Smooth muscle cell (in vitro differentiated cells): ENCODE measurements at regions not wholly inside any gene's neighbourhood (a gene's known extent, or its start where the extent isn't known, plus 50 kb on each side); places are given as distances from the start of the nearest gene placed in this dataset.
A peak's percentile ranks its signal among the peaks of the same experiment; 100 is the strongest.

Source experiments
- DNase-seq: peaks from one replicate; lab custom pipeline; 2025; ENCODE audit not compliant: unreplicated experiment; lab: John Stamatoyannopoulos, UW
- H2AFZ ChIP-seq: fragments of 200-600 bp; sonication (generic); 2 replicates; pipeline ENCODE4 v1.6.0; 2016; ENCODE audit warnings: antibody characterized with exemption, low read depth, mild to moderate bottlenecking
- H3F3A ChIP-seq: fragments of 200-600 bp; sonication (generic); 2 replicates; pipeline ENCODE4 v1.6.0; 2017; ENCODE audit warnings: antibody characterized with exemption, low read depth
- H3K27ac ChIP-seq: fragments of 200-600 bp; sonication (generic); 2 replicates; pipeline ENCODE4 v1.5.1; 2016; ENCODE audit warnings: low read depth, mild to moderate bottlenecking
- H3K27me3 ChIP-seq: fragments of 200-600 bp; sonication (generic); 2 replicates; pipeline ENCODE4 v1.6.1; 2016; ENCODE audit warnings: low read depth, mild to moderate bottlenecking
- H3K36me3 ChIP-seq: fragments of 200-600 bp; sonication (generic); 2 replicates; pipeline ENCODE4 v1.5.1; 2016; ENCODE audit warnings: low read depth
- H3K4me1 ChIP-seq: fragments of 200-600 bp; sonication (generic); 2 replicates; pipeline ENCODE4 v1.5.1; 2016; ENCODE audit warnings: low read depth
- H3K4me2 ChIP-seq: fragments of 200-600 bp; sonication (generic); 2 replicates; pipeline ENCODE4 v1.6.0; 2016; ENCODE audit warnings: mild to moderate bottlenecking
- H3K4me3 ChIP-seq: fragments of 200-600 bp; sonication (generic); 2 replicates; pipeline ENCODE4 v1.5.1; 2016; ENCODE audit warnings: mild to moderate bottlenecking
- H3K79me2 ChIP-seq: fragments of 200-600 bp; sonication (generic); 2 replicates; pipeline ENCODE4 v1.6.0; 2016; ENCODE audit warnings: low read depth, mild to moderate bottlenecking
- H3K9ac ChIP-seq: fragments of 200-600 bp; sonication (generic); 2 replicates; pipeline ENCODE4 v1.6.0; 2016; ENCODE audit warnings: low read depth
- H3K9me3 ChIP-seq: fragments of 200-600 bp; sonication (generic); replicated peaks from 2 replicates; pipeline ENCODE4 v1.5.1; 2016; ENCODE audit warnings: low read depth
- H4K20me1 ChIP-seq: fragments of 200-600 bp; sonication (generic); 2 replicates; pipeline ENCODE4 v1.6.0; 2016; ENCODE audit warnings: low read depth
- WGBS: methylation state at CpG from one replicate; pipeline ENCODE4 v1.1.7; 2016; ENCODE audit warnings: low lambda C conversion rate; 5-methylcytosine and 5-hydroxymethylcytosine counted together
- TF ChIP-seq, protein P1 (sequence below): fragments of 200-600 bp; sonication (generic); IDR thresholded peaks from 2 replicates; pipeline ENCODE4 v1.5.1; 2017; ENCODE audit warnings: borderline replicate concordance, mild to moderate bottlenecking, antibody characterized with exemption; ENCODE audit not compliant: insufficient read depth, poor library complexity, severe bottlenecking

DNA sequence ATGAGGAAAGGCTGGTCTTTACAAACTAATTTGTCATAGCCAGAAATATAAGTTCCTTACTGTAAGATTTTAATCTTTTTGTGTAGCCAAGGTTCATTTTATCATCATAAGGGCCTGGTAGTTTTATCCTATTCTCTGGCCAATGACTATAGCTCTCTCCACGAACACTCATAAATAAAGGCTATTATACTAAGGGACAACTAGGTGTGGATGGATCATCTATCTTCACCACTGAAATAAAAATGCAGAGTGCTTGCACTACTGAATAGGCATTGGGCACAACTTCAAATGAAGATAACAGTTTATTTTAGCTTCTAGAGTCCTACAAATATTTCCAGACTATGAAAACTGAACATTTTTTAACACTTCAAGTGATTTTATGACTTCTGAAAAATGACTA lies 698.6 kb downstream of the NOVA1 start:
- no peak overlapping the region for H2AFZ ChIP-seq
- WGBS, result 93% methylated on average over 1 of the region's 1 CpG

DNA sequence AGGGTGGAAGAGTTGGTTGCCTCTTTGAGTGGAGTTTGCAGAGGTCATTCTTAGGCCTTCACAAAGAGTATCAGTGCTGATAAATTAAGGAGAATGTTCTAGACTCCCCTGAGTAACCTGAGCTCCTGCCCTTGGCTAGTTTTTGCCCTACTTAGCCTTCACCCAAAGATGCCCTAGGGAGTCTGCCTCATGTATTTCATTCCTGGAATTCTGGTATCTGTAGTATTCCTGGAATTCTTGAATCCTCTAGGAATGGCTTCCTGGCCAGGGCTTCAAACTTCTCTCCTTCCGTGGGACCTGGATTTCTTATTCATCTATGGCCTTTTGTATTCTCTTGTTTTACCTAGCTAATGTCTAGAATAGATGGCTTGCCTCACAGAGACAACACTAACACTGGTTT lies 701.1 kb downstream of the NOVA1 start:
- Histone ChIP-seq H3K9ac (no peak overlapping the region), H3F3A (no peaks in the 10 kb centered on the region), H3K9me3 (no peaks in the 10 kb centered on the region), H3K4me3 (no peak overlapping the region), H3K79me2 (no peaks in the 10 kb centered on the region), H2AFZ (no peak overlapping the region), H3K36me3 (no peaks in the 10 kb centered on the region), H3K27ac (no peak overlapping the region), H3K27me3 (no peaks in the 10 kb centered on the region), H3K4me1 (no peaks in the 10 kb centered on the region), H4K20me1 (no peaks in the 10 kb centered on the region), H3K4me2 (no peak overlapping the region)
- TF ChIP-seq, protein P1, sequence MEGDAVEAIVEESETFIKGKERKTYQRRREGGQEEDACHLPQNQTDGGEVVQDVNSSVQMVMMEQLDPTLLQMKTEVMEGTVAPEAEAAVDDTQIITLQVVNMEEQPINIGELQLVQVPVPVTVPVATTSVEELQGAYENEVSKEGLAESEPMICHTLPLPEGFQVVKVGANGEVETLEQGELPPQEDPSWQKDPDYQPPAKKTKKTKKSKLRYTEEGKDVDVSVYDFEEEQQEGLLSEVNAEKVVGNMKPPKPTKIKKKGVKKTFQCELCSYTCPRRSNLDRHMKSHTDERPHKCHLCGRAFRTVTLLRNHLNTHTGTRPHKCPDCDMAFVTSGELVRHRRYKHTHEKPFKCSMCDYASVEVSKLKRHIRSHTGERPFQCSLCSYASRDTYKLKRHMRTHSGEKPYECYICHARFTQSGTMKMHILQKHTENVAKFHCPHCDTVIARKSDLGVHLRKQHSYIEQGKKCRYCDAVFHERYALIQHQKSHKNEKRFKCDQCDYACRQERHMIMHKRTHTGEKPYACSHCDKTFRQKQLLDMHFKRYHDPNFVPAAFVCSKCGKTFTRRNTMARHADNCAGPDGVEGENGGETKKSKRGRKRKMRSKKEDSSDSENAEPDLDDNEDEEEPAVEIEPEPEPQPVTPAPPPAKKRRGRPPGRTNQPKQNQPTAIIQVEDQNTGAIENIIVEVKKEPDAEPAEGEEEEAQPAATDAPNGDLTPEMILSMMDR, result no peak
- DNase-seq, result no peak
- WGBS, result 12% methylated on average over 1 of the region's 1 CpG

More for the DNA sequence above, 698.6 kb downstream of the NOVA1 start:
- Histone ChIP-seq H3K9me3 (no peaks in the 10 kb centered on the region), H3K27me3 (no peaks in the 10 kb centered on the region), H3K4me2 (no peak overlapping the region), H3F3A (no peaks in the 10 kb centered on the region), H3K36me3 (no peaks in the 10 kb centered on the region), H3K4me3 (no peak overlapping the region), H3K4me1 (no peaks in the 10 kb centered on the region), H3K9ac (no peak overlapping the region), H4K20me1 (no peaks in the 10 kb centered on the region), H3K79me2 (no peaks in the 10 kb centered on the region), H3K27ac (no peak overlapping the region)
- DNase-seq, result no peak
- TF ChIP-seq, protein P1, result no peak

DNA sequence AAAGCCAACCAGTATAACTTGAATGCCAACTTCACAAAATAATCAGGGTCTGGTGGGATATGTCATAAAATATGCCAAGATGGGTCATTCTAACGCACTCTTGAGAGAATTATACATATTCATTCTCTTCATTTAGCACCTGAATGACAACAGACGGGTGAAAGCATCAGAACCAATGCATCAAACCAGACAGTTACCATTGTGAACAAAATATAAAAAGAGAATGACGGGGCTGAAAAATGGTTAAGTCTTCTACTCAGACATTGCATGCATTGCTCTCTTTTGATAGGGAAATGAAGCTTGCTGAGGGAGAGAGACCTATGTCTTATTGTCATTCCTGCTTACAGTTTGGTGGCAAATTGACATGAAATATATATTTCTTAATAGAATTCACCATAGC lies 702.1 kb downstream of the NOVA1 start:
- WGBS, result 82% methylated on average over 3 of the region's 3 CpGs
- Histone ChIP-seq H3K36me3 (no peaks in the 10 kb centered on the region), H3K4me1 (no peaks in the 10 kb centered on the region), H3K27ac (no peak overlapping the region), H3F3A (no peaks in the 10 kb centered on the region), H4K20me1 (no peaks in the 10 kb centered on the region), H3K27me3 (no peaks in the 10 kb centered on the region), H2AFZ (no peak overlapping the region), H3K9me3 (no peaks in the 10 kb centered on the region), H3K9ac (no peak overlapping the region), H3K4me3 (no peak overlapping the region), H3K79me2 (no peaks in the 10 kb centered on the region), H3K4me2 (no peak overlapping the region)
- TF ChIP-seq, protein P1, result no peak
- no peak for DNase-seq

DNA sequence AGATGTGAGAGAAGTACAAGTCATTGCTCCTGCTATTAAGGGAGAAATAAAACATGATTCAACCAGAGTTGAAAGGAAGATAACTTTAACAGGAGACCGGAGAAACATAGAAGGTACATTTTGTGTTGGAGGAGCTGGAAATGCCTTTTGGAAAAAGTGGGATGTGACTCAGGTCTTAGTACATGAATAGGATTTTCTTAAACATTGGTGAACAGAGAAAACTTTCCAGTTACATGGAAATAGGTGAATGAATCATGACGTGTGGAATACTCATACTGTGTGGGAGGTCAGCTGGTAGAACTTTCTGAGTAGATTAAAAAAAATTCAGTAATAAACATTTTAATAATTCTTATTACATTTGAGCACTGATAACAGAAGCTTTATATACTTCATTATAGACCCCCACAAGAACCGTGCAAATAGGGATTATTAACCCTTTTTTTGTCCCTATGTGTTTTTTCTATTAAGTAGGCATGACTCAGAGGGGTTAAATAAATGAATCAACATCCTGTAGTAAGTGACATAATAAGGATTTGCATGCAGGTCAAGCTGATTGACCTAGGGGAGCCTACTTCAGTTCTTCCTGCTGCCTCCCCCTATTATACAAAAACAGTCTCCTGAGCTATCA lies 710.5 kb downstream of the NOVA1 start:
- Histone ChIP-seq H3K79me2 (no peaks in the 10 kb centered on the region), H4K20me1 (no peaks in the 10 kb centered on the region), H3F3A (no peaks in the 10 kb centered on the region), H3K9me3 (no peaks in the 10 kb centered on the region), H3K36me3 (no peaks in the 10 kb centered on the region), H3K4me1 (no peaks in the 10 kb centered on the region), H3K27me3 (no peaks in the 10 kb centered on the region), H3K9ac (no peak overlapping the region), H3K27ac (peak overlapping the region; percentile 24), H3K4me2 (peak overlapping the region; percentile 3), H2AFZ (no peak overlapping the region), H3K4me3 (no peak overlapping the region)
- no peak for DNase-seq
- WGBS, result 67% methylated on average over 3 of the region's 3 CpGs
- TF ChIP-seq, protein P1, result no peak
